Kidney (tissue), 13 donors: ENCODE measurements at regions not wholly inside any gene's neighbourhood (a gene's known extent, or its start where the extent isn't known, plus 50 kb on each side); places are given as distances from the start of the nearest gene placed in this dataset.

Source experiments
- DNase-seq, 5 donors: peaks; one replicate each; pipeline ENCODE4 v3.0.0-alpha.2; 2013 to 2020
- FAIRE-seq: peaks from 2 replicates; lab custom pipeline; 2012; peaks lifted over from hg19 to GRCh38; lab: Jason Lieb, UNC
- H3K27ac ChIP-seq, 2 donors: one replicate each; pipeline ENCODE4 v1.7.0; 2013; ENCODE audit warnings: low read depth in 2 of 2, low read length in 2 of 2, inconsistent platforms in 1 of 2
- H3K27me3 ChIP-seq: one replicate; pipeline ENCODE4 v1.7.1; 2013; ENCODE audit warnings: low read length, inconsistent platforms; ENCODE audit not compliant: control insufficient read depth, insufficient read depth
- H3K36me3 ChIP-seq, 3 donors: one replicate each; pipeline versions ENCODE4 v1.7.0 to v1.7.1; 2013; ENCODE audit warnings: low read length in 3 of 3, control low read depth in 1 of 3, inconsistent platforms in 1 of 3; ENCODE audit not compliant: insufficient read depth in 3 of 3, control insufficient read depth in 2 of 3
- H3K4me1 ChIP-seq, 3 donors: one replicate each; pipeline versions ENCODE4 v1.7.0 to v1.7.1; 2013; ENCODE audit warnings: low read length in 3 of 3, inconsistent platforms in 1 of 3, low read depth in 1 of 3; ENCODE audit not compliant: control insufficient read depth in 2 of 3, insufficient read depth in 2 of 3
- H3K4me3 ChIP-seq, 3 donors: one replicate each; pipeline versions ENCODE4 v1.7.0 to v1.8.1; 2013; ENCODE audit warnings: low read length in 3 of 3, control low read depth in 1 of 3, inconsistent platforms in 1 of 3
- H3K9ac ChIP-seq, 3 donors: one replicate each; pipeline versions ENCODE4 v1.7.0 to v1.7.1; 2013; ENCODE audit warnings: low read length in 3 of 3, control low read depth in 1 of 3, inconsistent platforms in 1 of 3
- H3K9me3 ChIP-seq, 3 donors: one replicate each; pipeline versions ENCODE4 v1.7.0 to v1.7.1; 2013; ENCODE audit warnings: low read length in 3 of 3, control low read depth in 1 of 3, inconsistent platforms in 1 of 3; ENCODE audit not compliant: control insufficient read depth in 2 of 3, insufficient read depth in 1 of 3
- intact Hi-C: fragments of 100-400 bp; cut with DNase I; formaldehyde crosslinking; loops from one replicate; pipeline ENCODE4 v1.11.1; 2022
- TF ChIP-seq, protein P1 (sequence below): IDR thresholded peaks from 3 replicates; pipeline ENCODE4 v1.5.1; 2012; ENCODE audit warnings: mild to moderate bottlenecking, moderate library complexity, borderline replicate concordance; ENCODE audit not compliant: insufficient read depth; ENCODE audit errors: extremely low read depth
- donor health status: control.
- donor health status: control.
- donor health status: control.
- donor health status: control.
- donor health status: control.
- donor health status: DM: yes; HTN: yes; CAD: no.
- donor health status: Normal renal cell carcinoma (clear cell type).

DNA sequence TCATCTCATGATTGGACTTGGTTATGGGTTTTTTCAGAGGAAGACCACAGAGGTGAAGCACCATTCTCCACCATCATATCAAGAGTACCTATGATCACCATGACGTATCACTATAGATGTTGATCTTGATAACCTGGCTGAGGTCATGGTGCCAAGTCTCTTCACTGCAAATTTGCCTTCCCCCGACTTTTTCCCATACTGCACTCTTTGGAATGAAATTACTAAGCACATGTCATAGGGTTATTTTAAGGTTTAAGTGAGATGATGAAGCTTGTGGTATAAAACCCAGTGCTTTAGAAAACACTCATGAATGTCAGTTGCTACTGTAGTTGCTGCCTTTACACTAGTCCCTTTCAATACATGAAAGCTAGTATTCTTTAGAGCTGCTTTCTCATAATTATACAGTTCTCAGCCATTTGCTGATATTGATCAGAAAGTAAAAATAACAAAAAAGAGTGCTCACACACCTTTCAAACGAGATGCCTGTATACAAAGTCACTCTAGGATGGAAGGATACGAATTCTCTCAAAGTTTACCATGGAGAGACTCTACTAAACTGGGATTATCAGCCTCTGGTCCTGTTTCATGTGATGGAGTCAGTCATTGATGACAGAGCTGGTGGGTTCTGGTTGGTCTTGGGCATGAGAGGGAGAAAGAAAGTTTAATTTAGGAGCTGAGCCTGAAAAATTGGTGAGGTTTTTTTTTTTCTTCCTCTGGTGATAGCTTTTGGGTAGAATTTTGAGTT lies 228.1 kb downstream of the PRL start:
- intact Hi-C loops = no loop called here
- H3K27me3 ChIP-seq = no peaks in the 10 kb centered on the region
- H3K9ac ChIP-seq = no peak overlapping the region
- H3K4me3 ChIP-seq = no peak overlapping the region
- H3K4me1 ChIP-seq = peaks cover 4 to 16% (median 5%) of the 10 kb centered on the region in 3 donors
- TF ChIP-seq, protein P1, sequence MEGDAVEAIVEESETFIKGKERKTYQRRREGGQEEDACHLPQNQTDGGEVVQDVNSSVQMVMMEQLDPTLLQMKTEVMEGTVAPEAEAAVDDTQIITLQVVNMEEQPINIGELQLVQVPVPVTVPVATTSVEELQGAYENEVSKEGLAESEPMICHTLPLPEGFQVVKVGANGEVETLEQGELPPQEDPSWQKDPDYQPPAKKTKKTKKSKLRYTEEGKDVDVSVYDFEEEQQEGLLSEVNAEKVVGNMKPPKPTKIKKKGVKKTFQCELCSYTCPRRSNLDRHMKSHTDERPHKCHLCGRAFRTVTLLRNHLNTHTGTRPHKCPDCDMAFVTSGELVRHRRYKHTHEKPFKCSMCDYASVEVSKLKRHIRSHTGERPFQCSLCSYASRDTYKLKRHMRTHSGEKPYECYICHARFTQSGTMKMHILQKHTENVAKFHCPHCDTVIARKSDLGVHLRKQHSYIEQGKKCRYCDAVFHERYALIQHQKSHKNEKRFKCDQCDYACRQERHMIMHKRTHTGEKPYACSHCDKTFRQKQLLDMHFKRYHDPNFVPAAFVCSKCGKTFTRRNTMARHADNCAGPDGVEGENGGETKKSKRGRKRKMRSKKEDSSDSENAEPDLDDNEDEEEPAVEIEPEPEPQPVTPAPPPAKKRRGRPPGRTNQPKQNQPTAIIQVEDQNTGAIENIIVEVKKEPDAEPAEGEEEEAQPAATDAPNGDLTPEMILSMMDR = no peak
- FAIRE-seq (no peak), DNase-seq (no peak)
- no peaks in the 10 kb centered on the region for H3K36me3 ChIP-seq
- no peak overlapping the region for H3K27ac ChIP-seq
- no peaks in the 10 kb centered on the region for H3K9me3 ChIP-seq

DNA sequence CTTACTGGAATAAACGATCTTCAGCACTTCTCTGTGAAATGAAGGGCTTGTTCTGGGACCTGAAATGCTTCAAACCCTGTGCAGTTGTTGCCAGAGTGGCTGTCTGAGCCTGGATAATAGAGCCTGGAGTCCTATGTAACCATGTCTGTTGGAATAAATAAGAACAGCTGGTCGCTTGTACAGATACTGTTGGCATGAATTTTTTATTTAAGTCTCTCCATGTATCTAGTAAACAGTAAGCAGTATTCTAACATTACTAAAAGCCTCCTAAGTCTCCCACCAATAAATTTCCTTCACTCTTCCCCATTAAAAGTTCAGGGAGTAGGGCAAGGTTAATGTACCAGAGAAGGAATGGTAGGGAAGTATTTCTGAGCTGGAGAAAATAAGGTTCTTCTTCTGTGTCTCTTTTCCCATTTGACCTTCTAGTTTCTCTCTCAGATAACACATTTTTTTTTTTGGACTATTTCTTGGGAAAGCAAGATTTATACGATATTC lies 227.5 kb downstream of the PRL start:
- Histone ChIP-seq H3K9ac (no peak overlapping the region), H3K27ac (no peak overlapping the region), H3K27me3 (no peaks in the 10 kb centered on the region), H3K9me3 (no peaks in the 10 kb centered on the region), H3K36me3 (no peaks in the 10 kb centered on the region), H3K4me1 (peaks cover 4 to 16% (median 5%) of the 10 kb centered on the region in 3 donors), H3K4me3 (no peak overlapping the region)
- FAIRE-seq (no peak), DNase-seq (peak in 2 of 5 donors; percentile 91)
- intact Hi-C loops = no loop called here
- TF ChIP-seq, protein P1 = no peak

DNA sequence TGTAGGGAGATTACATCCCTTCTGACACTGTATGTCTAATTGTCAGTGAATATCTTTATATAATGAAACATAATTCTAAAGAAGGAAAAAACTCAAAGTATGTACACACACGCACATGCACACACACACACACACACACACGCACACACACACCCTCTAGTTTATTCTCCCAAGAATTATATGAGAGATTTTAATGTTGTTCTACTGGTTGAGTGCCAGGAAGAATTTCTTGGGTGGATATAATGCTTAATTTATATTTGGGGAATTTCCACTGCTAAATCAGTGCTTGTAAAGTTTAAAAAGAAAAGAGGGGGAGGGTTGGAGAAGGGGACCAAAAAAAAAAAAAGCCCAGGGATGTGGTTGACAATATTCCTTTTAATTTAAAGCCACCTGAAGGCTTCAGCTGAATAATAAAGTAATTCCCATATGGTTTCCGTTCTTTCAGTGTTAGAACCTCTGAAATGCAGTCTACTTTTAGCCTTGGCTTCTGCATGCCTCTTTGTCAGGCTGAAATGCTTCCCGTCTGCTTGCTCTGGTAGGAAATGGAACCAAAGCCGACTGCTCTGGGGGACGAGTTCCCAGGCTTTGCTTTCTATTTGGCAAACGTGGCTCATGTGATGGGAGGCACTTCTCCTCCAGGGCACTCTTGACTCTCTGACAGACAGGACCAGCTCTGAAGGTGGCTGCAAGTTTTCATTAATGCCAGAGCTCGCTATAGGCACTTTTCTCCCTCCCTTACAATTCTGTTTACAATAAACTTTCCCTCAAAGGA lies 225.4 kb downstream of the PRL start:
- Histone ChIP-seq H3K9me3 (no peaks in the 10 kb centered on the region), H3K4me3 (peak overlapping the region; percentile 18 to 35 (median 25)), H3K4me1 (peaks cover 4 to 13% (median 5%) of the 10 kb centered on the region in 3 donors), H3K9ac (peak overlapping the region; percentile 3 to 37 (median 8)), H3K27ac (peak overlapping the region in 1 of 2 donors; percentile 67), H3K36me3 (no peaks in the 10 kb centered on the region), H3K27me3 (no peaks in the 10 kb centered on the region)
- peak; percentile 52 to 94 (median 61) for DNase-seq
- TF ChIP-seq, protein P1 = no peak
- FAIRE-seq = no peak
- intact Hi-C loops = no loop called here
